ENCODE measurements at regions not wholly inside any gene's neighbourhood (a gene's known extent, or its start where the extent isn't known, plus 50 kb on each side); places are given as distances from the start of the nearest gene placed in this dataset.
A peak's percentile ranks its signal among the peaks of the same experiment; 100 is the strongest.

GRCh38 chr10:123409884-123410283 lies 255.7 kb downstream of the BUB3 start:
- FAIRE-seq, result no peak
- no peak overlapping the region for H3K4me3 ChIP-seq
- no peak overlapping the region for H3K27ac ChIP-seq
- no peak for DNase-seq (ENCODE audit: low read depth in 1 of 2, low spot score in 1 of 2)
- POLR2A ChIA-PET, result no interaction called here
- no peak overlapping the region for H3K4me2 ChIP-seq
- no peaks in the 10 kb centered on the region for H3K4me1 ChIP-seq
- no peak for ATAC-seq
- CTCF ChIA-PET, result no interaction called here
- peaks cover 6% of the 10 kb centered on the region; the same call in 1 of the 3 replicates for H3K9me3 ChIP-seq
- no peak for TF ChIP-seq FOSB (CRISPR knock-in tag; IDR thresholded peaks at IDR 0.05)
- TF ChIP-seq ZFP36 (IDR thresholded peaks at IDR 0.05; ENCODE audit: borderline replicate concordance, partially characterized antibody), result no peak
- TF ChIP-seq NPAS2 (CRISPR knock-in tag; IDR thresholded peaks at IDR 0.05; ENCODE audit: borderline replicate concordance), result no peak
- no peak for TF ChIP-seq EP300 (IDR thresholded peaks at IDR 0.05)
- no peak for TF ChIP-seq FOXS1 (CRISPR knock-in tag; IDR thresholded peaks at IDR 0.05)
- no peak for TF ChIP-seq MAFK (IDR thresholded peaks at IDR 0.05; ENCODE audit: partially characterized antibody)
- TF ChIP-seq ZSCAN20 (CRISPR knock-in tag; IDR thresholded peaks at IDR 0.05), result no peak
- TF ChIP-seq EHF (CRISPR knock-in tag; IDR thresholded peaks at IDR 0.05), result no peak
- TF ChIP-seq JUNB (IDR thresholded peaks at IDR 0.05), result no peak
- TF ChIP-seq RFX5 (IDR thresholded peaks at IDR 0.05), result no peak
- no peak for TF ChIP-seq RAD21 (conservative IDR thresholded peaks at IDR 0.05 in 1 of 2, IDR thresholded peaks at IDR 0.05 in 1 of 2)
- TF ChIP-seq NFE2L2 (conservative IDR thresholded peaks at IDR 0.05; ENCODE audit: low read length), result no peak
- no peak for TF ChIP-seq KDM1A (IDR thresholded peaks at IDR 0.05; ENCODE audit: low read depth)
- TF ChIP-seq SMC3 (IDR thresholded peaks at IDR 0.05), result no peak
- WGBS (ENCODE audit: missing lambda C conversion rate), result 6% methylated on average over 6 of the region's 6 CpGs

- CTCF ChIA-PET, result no interaction called here
- ATAC-seq (no peak), FAIRE-seq (no peak), DNase-seq (ENCODE audit: low read depth in 1 of 2, low spot score in 1 of 2) (no peak)
- no peak overlapping the region for H3K4me2 ChIP-seq
- H3K4me3 ChIP-seq, result no peak overlapping the region
- POLR2A ChIA-PET, result no interaction called here
- H3K27ac ChIP-seq, result no peak overlapping the region
- WGBS (ENCODE audit: missing lambda C conversion rate), result 17% methylated on average over 2 of the region's 2 CpGs
- H3K4me1 ChIP-seq, result no peaks in the 10 kb centered on the region
- no peaks in the 10 kb centered on the region for H3K9me3 ChIP-seq
- TF ChIP-seq SMC3 (IDR thresholded peaks at IDR 0.05) (no peak), HES2 (IDR thresholded peaks at IDR 0.05) (no peak), CEBPB (IDR thresholded peaks at IDR 0.05) (no peak), CHD4 (IDR thresholded peaks at IDR 0.05; ENCODE audit: borderline replicate concordance) (no peak), ATOH8 (CRISPR knock-in tag; IDR thresholded peaks at IDR 0.05; ENCODE audit: low read depth) (no peak), RFX5 (IDR thresholded peaks at IDR 0.05) (no peak), ZNF302 (CRISPR knock-in tag; IDR thresholded peaks at IDR 0.05) (no peak), POLR2A (IDR thresholded peaks at IDR 0.05; ENCODE audit: low read length) (no peak), NPAS2 (CRISPR knock-in tag; IDR thresholded peaks at IDR 0.05; ENCODE audit: borderline replicate concordance) (no peak), EP300 (IDR thresholded peaks at IDR 0.05) (no peak), FOXS1 (CRISPR knock-in tag; IDR thresholded peaks at IDR 0.05) (no peak), KDM5A (IDR thresholded peaks at IDR 0.05) (no peak), TP53 (CRISPR knock-in tag; IDR thresholded peaks at IDR 0.05) (no peak), ZC3H11A (IDR thresholded peaks at IDR 0.05) (no peak), HOXA7 (CRISPR knock-in tag; IDR thresholded peaks at IDR 0.05) (no peak), RNF2 (IDR thresholded peaks at IDR 0.05; ENCODE audit: borderline replicate concordance, low read depth) (no peak), CBX2 (IDR thresholded peaks at IDR 0.05; ENCODE audit: borderline replicate concordance, low read depth) (no peak), PHF8 (IDR thresholded peaks at IDR 0.05; ENCODE audit: borderline replicate concordance, low read depth) (no peak)
Measured at GRCh38 chr10:123413353-123413752, 252.8 kb upstream of the GPR26 start.

GRCh38 chr10:123415523-123415922 lies 250.6 kb upstream of the GPR26 start:
- H3K9me3 ChIP-seq, result no peaks in the 10 kb centered on the region
- no peak overlapping the region for H3K27ac ChIP-seq
- TF ChIP-seq CBX8 (IDR thresholded peaks at IDR 0.05) (peak; percentile 83; the same call in 1 of the 2 replicates), HDAC2 (IDR thresholded peaks at IDR 0.05) (no peak), RNF2 (IDR thresholded peaks at IDR 0.05; ENCODE audit: borderline replicate concordance, low read depth) (peak; percentile 87; the same call in 1 of the 2 replicates), ZC3H11A (IDR thresholded peaks at IDR 0.05) (no peak), JUN (IDR thresholded peaks at IDR 0.05) (no peak)
- ChIA-PET POLR2A (no interaction called here), CTCF (interaction anchor here (0.9 kb wide), 1 partner anchor 15 kb away, joined by 3 read pairs; no protein-coding TSS in a partner anchor)
- no peaks in the 10 kb centered on the region for H3K4me1 ChIP-seq
- FAIRE-seq (no peak), ATAC-seq (no peak), DNase-seq (ENCODE audit: low read depth in 1 of 2, low spot score in 1 of 2) (no peak)
- H3K4me2 ChIP-seq, result no peak overlapping the region
- no peak overlapping the region for H3K4me3 ChIP-seq
- 12% methylated on average over 4 of the region's 4 CpGs for WGBS (ENCODE audit: missing lambda C conversion rate)
